PC-3 (cell line): ENCODE measurements at regions not wholly inside any gene's neighbourhood (a gene's known extent, or its start where the extent isn't known, plus 50 kb on each side); places are given as distances from the start of the nearest gene placed in this dataset.

ENCODE experiments used
- CTCF ChIP-seq: fragments of 300-600 bp; sonication (generic); conservative IDR thresholded peaks from 2 replicates; pipeline ENCODE4 v1.5.1; 2017; ENCODE audit warnings: antibody characterized with exemption, low read depth, mild to moderate bottlenecking, low read length
- EZH2 ChIP-seq: fragments of 300-600 bp; sonication (generic); IDR thresholded peaks from one replicate; pipeline ENCODE4 v1.6.1; 2017; ENCODE audit warnings: antibody characterized with exemption, mild to moderate bottlenecking, low read length; ENCODE audit not compliant: unreplicated experiment

GRCh38 chr1:81449786-81450185 lies 350.9 kb upstream of the ADGRL2 start:
- no peak for TF ChIP-seq CTCF
- TF ChIP-seq EZH2: no peak
